AG09319 (cell line): ENCODE measurements at regions not wholly inside any gene's neighbourhood (a gene's known extent, or its start where the extent isn't known, plus 50 kb on each side); places are given as distances from the start of the nearest gene placed in this dataset.

Experiments used
- DNase-seq: peaks from one replicate; pipeline ENCODE4 v3.0.0-alpha.2; 2010; ENCODE audit warnings: low read depth; ENCODE audit errors: extremely low read depth
- CTCF ChIP-seq: IDR thresholded peaks from 2 replicates; pipeline ENCODE4 v1.5.1; 2011; ENCODE audit warnings: low read depth, mild to moderate bottlenecking, inconsistent platforms, low read length, moderate library complexity

- no peak for TF ChIP-seq CTCF
These were observed 164.2 kb upstream of the HMGA2 start for GRCh38 chr12:65660096-65660495.

GRCh38 chr12:65660836-65661235 is 163.4 kb upstream of the HMGA2 start:
- DNase-seq: no peak
- TF ChIP-seq CTCF: no peak

More at GRCh38 chr12:65660096-65660495, 164.2 kb upstream of the HMGA2 start:
- DNase-seq: no peak

- no peak for DNase-seq
These were observed 161.7 kb upstream of the HMGA2 start for GRCh38 chr12:65662590-65662989.

GRCh38 chr12:65663097-65663496 is 161.2 kb upstream of the HMGA2 start:
- DNase-seq: no peak
- TF ChIP-seq CTCF: no peak

More at GRCh38 chr12:65662590-65662989, 161.7 kb upstream of the HMGA2 start:
- no peak for TF ChIP-seq CTCF

GRCh38 chr12:65663648-65664047 is 160.6 kb upstream of the HMGA2 start:
- DNase-seq: no peak
- no peak for TF ChIP-seq CTCF

- TF ChIP-seq CTCF: no peak
- DNase-seq: no peak
These were observed 159.5 kb upstream of the HMGA2 start for GRCh38 chr12:65664715-65665250.

- no peak for TF ChIP-seq CTCF
- no peak for DNase-seq
These were observed 158.5 kb upstream of the HMGA2 start for GRCh38 chr12:65665817-65666216.
